Smooth muscle cell (in vitro differentiated cells): ENCODE measurements at regions not wholly inside any gene's neighbourhood (a gene's known extent, or its start where the extent isn't known, plus 50 kb on each side); places are given as distances from the start of the nearest gene placed in this dataset.
"Not testable (repeated sequence)": the region's sequence is repeated elsewhere in the genome, so short reads cannot be mapped to it uniquely, and the experiment has no call there.

ENCODE experiments used
- DNase-seq: peaks from one replicate; lab custom pipeline; 2025; ENCODE audit not compliant: unreplicated experiment; lab: John Stamatoyannopoulos, UW
- H2AFZ ChIP-seq: fragments of 200-600 bp; sonication (generic); 2 replicates; pipeline ENCODE4 v1.6.0; 2016; ENCODE audit warnings: antibody characterized with exemption, low read depth, mild to moderate bottlenecking
- H3F3A ChIP-seq: fragments of 200-600 bp; sonication (generic); 2 replicates; pipeline ENCODE4 v1.6.0; 2017; ENCODE audit warnings: antibody characterized with exemption, low read depth
- H3K27ac ChIP-seq: fragments of 200-600 bp; sonication (generic); 2 replicates; pipeline ENCODE4 v1.5.1; 2016; ENCODE audit warnings: low read depth, mild to moderate bottlenecking
- H3K27me3 ChIP-seq: fragments of 200-600 bp; sonication (generic); 2 replicates; pipeline ENCODE4 v1.6.1; 2016; ENCODE audit warnings: low read depth, mild to moderate bottlenecking
- H3K36me3 ChIP-seq: fragments of 200-600 bp; sonication (generic); 2 replicates; pipeline ENCODE4 v1.5.1; 2016; ENCODE audit warnings: low read depth
- H3K4me1 ChIP-seq: fragments of 200-600 bp; sonication (generic); 2 replicates; pipeline ENCODE4 v1.5.1; 2016; ENCODE audit warnings: low read depth
- H3K4me2 ChIP-seq: fragments of 200-600 bp; sonication (generic); 2 replicates; pipeline ENCODE4 v1.6.0; 2016; ENCODE audit warnings: mild to moderate bottlenecking
- H3K4me3 ChIP-seq: fragments of 200-600 bp; sonication (generic); 2 replicates; pipeline ENCODE4 v1.5.1; 2016; ENCODE audit warnings: mild to moderate bottlenecking
- H3K79me2 ChIP-seq: fragments of 200-600 bp; sonication (generic); 2 replicates; pipeline ENCODE4 v1.6.0; 2016; ENCODE audit warnings: low read depth, mild to moderate bottlenecking
- H3K9ac ChIP-seq: fragments of 200-600 bp; sonication (generic); 2 replicates; pipeline ENCODE4 v1.6.0; 2016; ENCODE audit warnings: low read depth
- H3K9me3 ChIP-seq: fragments of 200-600 bp; sonication (generic); replicated peaks from 2 replicates; pipeline ENCODE4 v1.5.1; 2016; ENCODE audit warnings: low read depth
- H4K20me1 ChIP-seq: fragments of 200-600 bp; sonication (generic); 2 replicates; pipeline ENCODE4 v1.6.0; 2016; ENCODE audit warnings: low read depth
- WGBS: methylation state at CpG from one replicate; pipeline ENCODE4 v1.1.7; 2016; ENCODE audit warnings: low lambda C conversion rate; 5-methylcytosine and 5-hydroxymethylcytosine counted together
- TF ChIP-seq, protein P1 (sequence below): fragments of 200-600 bp; sonication (generic); IDR thresholded peaks from 2 replicates; pipeline ENCODE4 v1.5.1; 2017; ENCODE audit warnings: borderline replicate concordance, mild to moderate bottlenecking, antibody characterized with exemption; ENCODE audit not compliant: insufficient read depth, poor library complexity, severe bottlenecking

DNA sequence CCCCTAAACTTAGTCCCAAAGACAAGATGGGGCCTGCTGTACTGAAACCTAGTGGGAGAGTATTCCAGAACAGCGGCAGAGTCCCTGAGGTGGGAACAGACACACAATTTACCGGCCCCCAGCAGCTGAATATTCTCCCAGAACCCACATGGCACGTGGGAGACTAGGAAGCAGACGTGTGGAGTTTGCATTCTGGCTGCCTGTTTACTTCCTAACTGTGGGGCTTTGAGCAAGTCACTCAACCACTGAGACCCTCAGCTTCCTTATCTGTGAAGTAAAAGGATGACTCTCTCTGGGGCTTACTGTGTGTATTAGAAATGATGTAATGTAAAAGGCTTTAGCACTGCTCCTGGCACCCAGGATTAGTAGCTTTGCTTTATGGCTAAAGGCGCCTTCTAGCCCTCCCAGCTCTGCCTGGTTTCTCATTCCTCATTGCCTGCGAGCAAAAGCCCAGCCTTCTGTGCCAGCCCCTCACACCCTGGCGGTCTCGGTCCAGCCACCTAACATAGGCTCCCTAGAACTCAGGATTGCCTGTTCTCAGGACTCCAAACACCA lies 353.1 kb downstream of the CDC5L start:
- no peaks in the 10 kb centered on the region for H3K27me3 ChIP-seq

DNA sequence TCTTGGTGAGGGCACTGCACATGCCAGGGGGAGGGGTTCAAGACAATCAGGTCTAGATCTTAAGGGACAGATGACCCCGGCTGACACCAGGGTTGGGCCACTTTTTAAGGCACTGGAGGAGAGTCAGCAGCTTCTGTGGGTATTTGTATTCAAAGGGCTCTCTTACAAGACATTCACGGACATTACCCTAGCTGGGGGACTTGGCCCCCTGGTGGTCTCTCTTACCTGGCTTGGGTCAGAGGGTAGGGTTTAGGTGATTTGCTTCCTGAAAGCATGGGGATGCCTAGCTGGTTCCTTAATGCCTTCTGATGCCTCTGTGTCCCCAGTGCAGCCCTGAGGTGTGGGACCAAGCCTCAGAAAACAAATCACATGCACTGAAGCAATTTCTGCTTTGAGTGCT lies 354.7 kb downstream of the CDC5L start:
- H3K79me2 ChIP-seq, result no peaks in the 10 kb centered on the region
- H3K9me3 ChIP-seq, result no peaks in the 10 kb centered on the region
- 97% methylated on average over 2 of the region's 2 CpGs for WGBS
- no peak overlapping the region for H3K27ac ChIP-seq
- peaks cover 10% of the 10 kb centered on the region for H3K4me1 ChIP-seq
- no peak overlapping the region for H3K4me3 ChIP-seq
- no peak for DNase-seq
- no peaks in the 10 kb centered on the region for H4K20me1 ChIP-seq
- H3K4me2 ChIP-seq, result no peak overlapping the region
- H3K9ac ChIP-seq, result no peak overlapping the region
- H2AFZ ChIP-seq, result no peak overlapping the region
- peaks cover 11% of the 10 kb centered on the region for H3F3A ChIP-seq
- no peaks in the 10 kb centered on the region for H3K36me3 ChIP-seq
- H3K27me3 ChIP-seq, result no peaks in the 10 kb centered on the region
- TF ChIP-seq, protein P1, sequence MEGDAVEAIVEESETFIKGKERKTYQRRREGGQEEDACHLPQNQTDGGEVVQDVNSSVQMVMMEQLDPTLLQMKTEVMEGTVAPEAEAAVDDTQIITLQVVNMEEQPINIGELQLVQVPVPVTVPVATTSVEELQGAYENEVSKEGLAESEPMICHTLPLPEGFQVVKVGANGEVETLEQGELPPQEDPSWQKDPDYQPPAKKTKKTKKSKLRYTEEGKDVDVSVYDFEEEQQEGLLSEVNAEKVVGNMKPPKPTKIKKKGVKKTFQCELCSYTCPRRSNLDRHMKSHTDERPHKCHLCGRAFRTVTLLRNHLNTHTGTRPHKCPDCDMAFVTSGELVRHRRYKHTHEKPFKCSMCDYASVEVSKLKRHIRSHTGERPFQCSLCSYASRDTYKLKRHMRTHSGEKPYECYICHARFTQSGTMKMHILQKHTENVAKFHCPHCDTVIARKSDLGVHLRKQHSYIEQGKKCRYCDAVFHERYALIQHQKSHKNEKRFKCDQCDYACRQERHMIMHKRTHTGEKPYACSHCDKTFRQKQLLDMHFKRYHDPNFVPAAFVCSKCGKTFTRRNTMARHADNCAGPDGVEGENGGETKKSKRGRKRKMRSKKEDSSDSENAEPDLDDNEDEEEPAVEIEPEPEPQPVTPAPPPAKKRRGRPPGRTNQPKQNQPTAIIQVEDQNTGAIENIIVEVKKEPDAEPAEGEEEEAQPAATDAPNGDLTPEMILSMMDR, result no peak

More for the DNA sequence above, 353.1 kb downstream of the CDC5L start:
- H2AFZ ChIP-seq, result no peak overlapping the region
- no peak for DNase-seq
- H4K20me1 ChIP-seq, result no peaks in the 10 kb centered on the region
- no peak overlapping the region for H3K4me3 ChIP-seq
- no peaks in the 10 kb centered on the region for H3K36me3 ChIP-seq
- H3K4me1 ChIP-seq, result peaks cover 10% of the 10 kb centered on the region
- 31% methylated on average over 8 of the region's 8 CpGs for WGBS
- H3F3A ChIP-seq, result peaks cover 11% of the 10 kb centered on the region
- H3K4me2 ChIP-seq, result peak overlapping the region; percentile 62
- no peaks in the 10 kb centered on the region for H3K79me2 ChIP-seq
- TF ChIP-seq, protein P1, result no peak
- peak overlapping the region; percentile 82 for H3K27ac ChIP-seq
- H3K9me3 ChIP-seq, result no peaks in the 10 kb centered on the region
- no peak overlapping the region for H3K9ac ChIP-seq

DNA sequence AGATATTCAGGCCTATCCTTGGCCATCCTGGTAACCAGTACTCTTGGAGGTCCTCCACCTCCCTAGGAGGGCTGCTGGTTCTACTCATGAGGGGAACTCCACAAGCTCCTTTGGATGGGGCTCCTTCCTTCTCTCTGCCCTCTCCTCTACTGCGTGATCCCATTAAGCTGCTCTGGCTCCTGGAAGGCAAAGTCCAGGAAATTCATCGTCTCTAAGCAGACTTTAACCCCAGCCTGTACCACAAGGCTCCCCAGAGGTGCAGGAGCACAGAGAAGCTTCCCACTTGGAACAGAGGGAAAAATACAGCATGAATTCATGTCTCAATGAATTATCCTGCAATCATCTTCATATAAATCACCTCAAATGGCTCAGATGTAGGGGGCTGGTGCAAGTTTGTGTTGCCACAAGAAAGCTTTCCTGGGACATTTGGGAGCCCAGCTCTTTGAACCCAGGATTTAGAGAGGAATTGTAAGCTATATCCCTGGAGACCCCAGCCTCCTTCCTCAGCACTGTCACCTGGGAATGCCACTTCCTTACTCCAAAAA lies 355.4 kb downstream of the CDC5L start:
- Histone ChIP-seq H3F3A (peaks cover 11% of the 10 kb centered on the region), H3K27me3 (no peaks in the 10 kb centered on the region), H3K36me3 (no peaks in the 10 kb centered on the region), H2AFZ (no peak overlapping the region), H3K9me3 (no peaks in the 10 kb centered on the region), H3K4me3 (no peak overlapping the region), H3K4me2 (no peak overlapping the region), H4K20me1 (no peaks in the 10 kb centered on the region), H3K79me2 (no peaks in the 10 kb centered on the region), H3K9ac (no peak overlapping the region), H3K4me1 (peaks cover 9% of the 10 kb centered on the region), H3K27ac (no peak overlapping the region)
- WGBS, result 54% methylated on average over 2 of the region's 2 CpGs
- TF ChIP-seq, protein P1, result no peak
- DNase-seq, result no peak

DNA sequence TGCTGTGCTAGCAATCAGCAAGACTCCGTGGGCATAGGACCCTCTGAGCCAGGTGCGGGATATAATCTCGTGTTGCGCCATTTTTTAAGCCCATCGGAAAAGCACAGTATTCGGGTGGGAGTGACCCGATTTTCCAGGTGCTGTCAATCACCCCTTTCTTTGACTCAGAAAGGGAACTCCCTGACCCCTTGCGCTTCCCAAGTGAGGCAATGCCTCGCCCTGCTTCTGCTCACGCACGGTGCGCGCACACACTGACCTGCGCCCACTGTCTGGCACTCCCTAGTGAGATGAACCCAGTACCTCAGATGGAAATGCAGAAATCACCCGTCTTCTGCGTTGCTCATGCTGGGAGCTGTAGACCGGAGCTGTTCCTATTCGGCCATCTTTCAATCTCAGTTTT lies 372.6 kb downstream of the CDC5L start:
- 95% methylated on average over 18 of the region's 18 CpGs for WGBS

More for the DNA sequence above, 372.6 kb downstream of the CDC5L start:
- not testable (repeated sequence) for H3F3A ChIP-seq, H3K4me2 ChIP-seq, H3K9ac ChIP-seq, H3K79me2 ChIP-seq, H3K36me3 ChIP-seq, H3K27me3 ChIP-seq, H3K27ac ChIP-seq, H3K9me3 ChIP-seq, H4K20me1 ChIP-seq, H2AFZ ChIP-seq, H3K4me3 ChIP-seq, H3K4me1 ChIP-seq, DNase-seq
